Neural cell (in vitro differentiated cells): ENCODE measurements at regions not wholly inside any gene's neighbourhood (a gene's known extent, or its start where the extent isn't known, plus 50 kb on each side); places are given as distances from the start of the nearest gene placed in this dataset.

ENCODE experiments used
- H2AFZ ChIP-seq: fragments of 200-600, 300-800 bp; sonication (generic), shearing (Covaris generic); 2 replicates; pipeline ENCODE4 v1.6.0; 2014; ENCODE audit warnings: low read depth, mild to moderate bottlenecking, antibody characterized with exemption, low read length, moderate library complexity
- H3F3A ChIP-seq: fragments of 200-600 bp; shearing (Covaris generic); 2 replicates; pipeline ENCODE4 v1.6.1; 2016; ENCODE audit warnings: mild to moderate bottlenecking, moderate library complexity, mixed read lengths, antibody characterized with exemption, low read length; ENCODE audit not compliant: insufficient read depth, poor library complexity, severe bottlenecking
- H3K27ac ChIP-seq: fragments of 200-600, 300-800 bp; sonication (generic), shearing (Covaris generic); 2 replicates; pipeline ENCODE4 v1.5.1; 2014; ENCODE audit warnings: mild to moderate bottlenecking, low read length, moderate library complexity
- H3K27me3 ChIP-seq: fragments of 300-800, 200-600 bp; sonication (generic), shearing (Covaris generic); 2 replicates; pipeline ENCODE4 v1.6.0; 2014; ENCODE audit warnings: mild to moderate bottlenecking, low read depth, low read length, moderate library complexity; ENCODE audit not compliant: insufficient read depth
- H3K36me3 ChIP-seq: fragments of 300-800, 200-600 bp; sonication (generic), shearing (Covaris generic); 2 replicates; pipeline ENCODE4 v1.5.1; 2014; ENCODE audit warnings: mild to moderate bottlenecking, antibody characterized with exemption, low read length, moderate library complexity; ENCODE audit not compliant: insufficient read depth
- H3K4me2 ChIP-seq: fragments of 300-800, 200-600 bp; sonication (generic), shearing (Covaris generic); 2 replicates; pipeline ENCODE4 v1.6.0; 2014; ENCODE audit warnings: mild to moderate bottlenecking, low read length
- H3K4me3 ChIP-seq: fragments of 300-800, 200-600 bp; sonication (generic), shearing (Covaris generic); 2 replicates; pipeline ENCODE4 v1.5.1; 2014; ENCODE audit warnings: mild to moderate bottlenecking, low read length, moderate library complexity
- H3K79me2 ChIP-seq: fragments of 200-600 bp; shearing (Covaris generic); replicated peaks from 2 replicates; pipeline ENCODE4 v1.6.0; 2014; ENCODE audit warnings: mild to moderate bottlenecking, low read length, moderate library complexity; ENCODE audit not compliant: insufficient read depth
- H3K9ac ChIP-seq: fragments of 300-800, 200-600 bp; sonication (generic), shearing (Covaris generic); 2 replicates; pipeline ENCODE4 v1.6.1; 2016; ENCODE audit warnings: mild to moderate bottlenecking, low read length, mixed read lengths
- H3K9me2 ChIP-seq: fragments of 200-600 bp; shearing (Covaris generic); 2 replicates; pipeline ENCODE4 v1.6.1; 2016; ENCODE audit warnings: mild to moderate bottlenecking, low read length, mixed read lengths; ENCODE audit not compliant: insufficient read depth
- H3K9me3 ChIP-seq: fragments of 200-600, 300-800 bp; sonication (generic), shearing (Covaris generic); 2 replicates; pipeline ENCODE4 v1.6.1; 2016; ENCODE audit warnings: mild to moderate bottlenecking, mixed run types, low read length, moderate library complexity, mixed read lengths
- H4K20me1 ChIP-seq: fragments of 200-600 bp; shearing (Covaris generic); 2 replicates; pipeline ENCODE4 v1.6.1; 2016; ENCODE audit warnings: mild to moderate bottlenecking, mixed run types; ENCODE audit not compliant: insufficient read depth
- CTCF ChIP-seq: fragments of 450-650 bp; IDR thresholded peaks from 2 replicates; pipeline ENCODE4 v1.5.1; 2014; ENCODE audit warnings: antibody characterized with exemption, mild to moderate bottlenecking, moderate library complexity; ENCODE audit not compliant: poor library complexity, severe bottlenecking
- EP300 ChIP-seq: fragments of 450-650 bp; conservative IDR thresholded peaks from 2 replicates; pipeline ENCODE4 v1.6.1; 2014; ENCODE audit warnings: antibody characterized with exemption, mild to moderate bottlenecking, moderate library complexity; ENCODE audit not compliant: poor library complexity, severe bottlenecking
- EZH2 ChIP-seq: fragments of 200-600, 300-800 bp; shearing (Covaris generic), sonication (generic); IDR thresholded peaks from 2 replicates; pipeline ENCODE4 v1.6.1; 2014; ENCODE audit warnings: antibody characterized with exemption, low read length, borderline replicate concordance, mild to moderate bottlenecking; ENCODE audit not compliant: insufficient read depth, poor library complexity, severe bottlenecking
- MXI1 ChIP-seq: fragments of 450-650 bp; conservative IDR thresholded peaks from 2 replicates; pipeline ENCODE4 v1.6.1; 2014; ENCODE audit warnings: antibody characterized with exemption, mild to moderate bottlenecking; ENCODE audit not compliant: poor library complexity, severe bottlenecking
- POLR2AphosphoS5 ChIP-seq: IDR thresholded peaks from 2 replicates; pipeline ENCODE4 v1.6.1; 2012
- RAD21 ChIP-seq: fragments of 450-650 bp; conservative IDR thresholded peaks from 2 replicates; pipeline ENCODE4 v1.6.1; 2014; ENCODE audit warnings: antibody characterized with exemption, mild to moderate bottlenecking, moderate library complexity
- REST ChIP-seq: IDR thresholded peaks from 2 replicates; pipeline ENCODE4 v1.6.1; 2012; ENCODE audit warnings: borderline replicate concordance
- SMC3 ChIP-seq: fragments of 450-650 bp; conservative IDR thresholded peaks from 2 replicates; pipeline ENCODE4 v1.6.1; 2014; ENCODE audit warnings: antibody characterized with exemption, mild to moderate bottlenecking, moderate library complexity; ENCODE audit not compliant: poor library complexity
- TAF1 ChIP-seq: IDR thresholded peaks from 2 replicates; pipeline ENCODE4 v1.6.1; 2012; ENCODE audit warnings: low read depth

GRCh38 chr18:11204020-11204419, 54.7 kb upstream of the PIEZO2 start:
- H3K79me2 ChIP-seq: no peaks in the 10 kb centered on the region
- no peaks in the 10 kb centered on the region for H4K20me1 ChIP-seq
- no peak overlapping the region for H3K27ac ChIP-seq
- H3K9ac ChIP-seq: no peak overlapping the region
- no peaks in the 10 kb centered on the region for H3K36me3 ChIP-seq
- H2AFZ ChIP-seq: no peak overlapping the region
- no peak for TF ChIP-seq MXI1
- no peak for TF ChIP-seq CTCF
- TF ChIP-seq EP300: no peak
- no peak for TF ChIP-seq REST
- no peak for TF ChIP-seq POLR2AphosphoS5
- TF ChIP-seq SMC3: no peak
- no peak for TF ChIP-seq TAF1
- no peaks in the 10 kb centered on the region for H3K9me2 ChIP-seq
- H3K4me3 ChIP-seq: no peak overlapping the region
- no peaks in the 10 kb centered on the region for H3F3A ChIP-seq
- no peak overlapping the region for H3K4me2 ChIP-seq
- no peaks in the 10 kb centered on the region for H3K27me3 ChIP-seq
- H3K9me3 ChIP-seq: no peaks in the 10 kb centered on the region

- Histone ChIP-seq H3K79me2 (no peaks in the 10 kb centered on the region), H3K4me3 (no peak overlapping the region), H3K9me3 (no peaks in the 10 kb centered on the region), H3K9me2 (no peaks in the 10 kb centered on the region), H3K27ac (no peak overlapping the region), H4K20me1 (no peaks in the 10 kb centered on the region), H3K36me3 (no peaks in the 10 kb centered on the region), H3K4me2 (no peak overlapping the region), H3K27me3 (no peaks in the 10 kb centered on the region), H3F3A (no peaks in the 10 kb centered on the region), H3K9ac (no peak overlapping the region), H2AFZ (no peak overlapping the region)
- no peak for TF ChIP-seq SMC3
- TF ChIP-seq CTCF: no peak
- TF ChIP-seq RAD21: no peak
- TF ChIP-seq POLR2AphosphoS5: no peak
- no peak for TF ChIP-seq MXI1
- TF ChIP-seq EZH2: no peak
- TF ChIP-seq TAF1: no peak
- no peak for TF ChIP-seq EP300
- TF ChIP-seq REST: no peak
These were observed 50.1 kb upstream of the PIEZO2 start for GRCh38 chr18:11199477-11199876.
